Astrocyte of the spinal cord (primary cell): ENCODE measurements at regions not wholly inside any gene's neighbourhood (a gene's known extent, or its start where the extent isn't known, plus 50 kb on each side); places are given as distances from the start of the nearest gene placed in this dataset.

Experiments
- DNase-seq: peaks from one replicate; pipeline ENCODE4 v3.0.0; 2011; ENCODE audit warnings: low read depth, low spot score
- H3K4me3 ChIP-seq: 2 replicates; pipeline ENCODE4 v1.5.1; 2011; ENCODE audit warnings: low read depth, mild to moderate bottlenecking, low read length, moderate library complexity
- in situ Hi-C: cut with HindIII; loops from 2 replicates; pipeline ENCODE4 v1.10.0; 2017; ENCODE audit warnings: low sequenced_read_pairs
- TF ChIP-seq, protein P1 (sequence below): IDR thresholded peaks from 2 replicates; pipeline ENCODE4 v1.5.1; 2012; ENCODE audit warnings: low read depth, mild to moderate bottlenecking, low read length, inconsistent platforms

DNA sequence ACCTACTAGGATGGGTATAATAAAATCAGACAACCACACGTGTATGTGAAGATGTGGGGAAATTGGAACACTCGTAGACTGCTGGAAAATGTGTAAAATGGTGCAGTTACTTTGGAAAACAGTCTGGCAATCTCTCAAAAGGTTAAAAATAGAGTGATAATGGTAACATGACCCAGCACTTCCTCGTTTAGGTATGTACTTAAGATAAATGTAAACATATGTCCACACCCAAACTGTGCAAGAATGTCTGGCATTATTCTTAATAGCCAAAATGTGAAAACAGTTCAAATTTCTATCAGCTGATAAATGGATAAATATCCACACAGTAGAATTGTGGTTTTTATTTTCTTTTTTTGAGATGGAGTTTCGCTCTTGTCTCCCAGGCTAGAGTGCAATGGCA, 272.8 kb downstream of the ZNF248 start:
- no peak for DNase-seq
- in situ Hi-C loops = no loop called here
- H3K4me3 ChIP-seq = no peak overlapping the region
- TF ChIP-seq, protein P1, sequence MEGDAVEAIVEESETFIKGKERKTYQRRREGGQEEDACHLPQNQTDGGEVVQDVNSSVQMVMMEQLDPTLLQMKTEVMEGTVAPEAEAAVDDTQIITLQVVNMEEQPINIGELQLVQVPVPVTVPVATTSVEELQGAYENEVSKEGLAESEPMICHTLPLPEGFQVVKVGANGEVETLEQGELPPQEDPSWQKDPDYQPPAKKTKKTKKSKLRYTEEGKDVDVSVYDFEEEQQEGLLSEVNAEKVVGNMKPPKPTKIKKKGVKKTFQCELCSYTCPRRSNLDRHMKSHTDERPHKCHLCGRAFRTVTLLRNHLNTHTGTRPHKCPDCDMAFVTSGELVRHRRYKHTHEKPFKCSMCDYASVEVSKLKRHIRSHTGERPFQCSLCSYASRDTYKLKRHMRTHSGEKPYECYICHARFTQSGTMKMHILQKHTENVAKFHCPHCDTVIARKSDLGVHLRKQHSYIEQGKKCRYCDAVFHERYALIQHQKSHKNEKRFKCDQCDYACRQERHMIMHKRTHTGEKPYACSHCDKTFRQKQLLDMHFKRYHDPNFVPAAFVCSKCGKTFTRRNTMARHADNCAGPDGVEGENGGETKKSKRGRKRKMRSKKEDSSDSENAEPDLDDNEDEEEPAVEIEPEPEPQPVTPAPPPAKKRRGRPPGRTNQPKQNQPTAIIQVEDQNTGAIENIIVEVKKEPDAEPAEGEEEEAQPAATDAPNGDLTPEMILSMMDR = no peak

DNA sequence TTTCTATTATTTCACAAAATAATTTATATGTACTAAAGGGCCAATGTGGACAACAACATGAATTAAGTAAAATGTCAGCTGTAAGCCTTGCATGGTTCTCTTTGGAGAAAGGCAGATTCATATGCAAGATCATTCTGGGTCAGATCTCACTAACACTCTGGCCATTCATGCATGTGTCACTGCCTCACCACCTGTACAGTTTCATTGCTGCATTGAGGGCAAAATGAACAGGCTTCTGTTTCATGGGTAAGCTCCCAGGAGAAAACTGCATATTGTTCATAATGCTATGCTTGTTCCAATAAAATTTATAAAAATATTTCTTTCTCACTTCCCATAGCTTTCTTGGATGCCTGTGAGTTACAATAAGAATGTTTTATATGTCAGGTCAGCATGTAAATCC, 275.2 kb downstream of the ZNF248 start:
- in situ Hi-C loops = no loop called here
- no peak overlapping the region for H3K4me3 ChIP-seq
- DNase-seq = no peak
- TF ChIP-seq, protein P1 = no peak

DNA sequence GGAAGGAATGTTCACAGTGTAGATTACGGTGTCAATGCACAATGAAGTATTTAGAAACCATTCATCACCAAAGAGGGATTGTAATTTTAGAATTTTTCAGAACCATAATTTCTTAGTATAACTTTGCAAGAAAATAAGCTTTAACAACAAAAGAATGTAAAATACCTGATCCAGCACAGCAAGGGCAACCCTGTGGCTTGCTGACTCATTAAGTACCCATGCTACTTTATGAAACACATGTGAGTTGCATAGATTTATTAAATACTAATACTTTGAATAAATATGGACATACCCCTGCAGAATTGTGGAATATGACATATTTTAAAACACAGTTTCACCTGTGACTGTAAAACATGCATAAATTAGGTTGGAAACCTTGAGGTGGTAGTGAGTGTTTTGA, 281.3 kb downstream of the ZNF248 start:
- in situ Hi-C loops = no loop called here
- no peak for DNase-seq
- H3K4me3 ChIP-seq = no peak overlapping the region
- TF ChIP-seq, protein P1 = no peak

DNA sequence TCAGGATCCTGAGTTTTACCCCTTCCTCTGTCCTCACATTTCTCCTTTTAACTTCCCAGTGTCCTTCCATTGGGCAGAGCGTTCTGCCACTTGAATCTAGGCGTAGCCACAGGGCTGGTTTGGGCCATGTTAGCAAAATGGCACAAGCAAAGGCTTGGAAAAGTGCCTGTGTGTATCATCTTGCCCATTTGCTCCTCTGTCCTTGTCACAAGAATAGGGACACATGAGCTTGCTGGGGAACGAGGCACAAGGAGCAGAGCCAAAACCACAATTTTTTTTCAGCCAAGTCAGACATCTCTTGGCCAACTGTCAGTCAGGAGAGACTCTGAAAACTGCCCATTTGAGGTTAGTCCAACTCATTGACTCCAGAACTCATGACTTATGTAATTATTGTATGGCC, 285.2 kb downstream of the ZNF248 start:
- H3K4me3 ChIP-seq = no peak overlapping the region
- TF ChIP-seq, protein P1 = no peak
- in situ Hi-C loops = no loop called here
- DNase-seq = no peak

DNA sequence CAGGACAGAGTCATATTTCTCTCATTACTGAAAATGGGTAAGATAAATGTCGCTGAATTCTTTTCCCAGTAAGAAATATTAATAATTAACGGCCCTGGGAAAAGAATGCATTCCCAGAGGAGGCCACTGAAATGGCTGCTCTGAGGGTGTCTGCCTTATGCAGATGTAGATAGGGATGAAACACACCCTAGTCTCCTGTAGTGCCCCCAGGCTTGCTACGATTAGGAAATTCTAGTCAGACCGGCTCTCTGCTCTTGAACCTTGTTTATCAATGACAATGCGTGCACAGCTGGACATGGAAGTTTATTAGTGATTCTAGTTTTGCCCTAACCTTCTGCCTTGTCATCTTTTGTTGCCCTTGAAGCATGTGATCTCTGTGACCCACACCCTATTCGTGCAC, 291.1 kb downstream of the ZNF248 start:
- TF ChIP-seq, protein P1 = no peak
- in situ Hi-C loops = no loop called here
- H3K4me3 ChIP-seq = no peak overlapping the region
- no peak for DNase-seq

DNA sequence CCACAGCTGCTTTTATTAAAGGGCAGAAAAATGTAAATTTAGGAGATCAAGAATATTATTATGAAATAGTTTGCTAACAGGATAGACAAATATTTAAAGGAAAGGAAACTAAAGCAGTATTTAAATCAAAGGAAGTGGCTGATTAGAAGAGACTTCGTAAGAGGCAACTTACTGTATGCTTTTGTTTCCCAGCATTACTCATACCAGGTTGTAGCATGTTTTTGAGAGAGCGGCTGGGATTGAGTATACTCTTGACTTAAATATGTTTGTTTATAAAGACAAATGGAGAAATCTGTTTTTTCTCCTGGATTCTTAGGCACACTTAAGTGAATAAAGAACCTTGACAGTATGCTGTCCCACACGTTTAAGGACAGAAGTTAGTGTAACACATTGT, 293.7 kb downstream of the ZNF248 start:
- DNase-seq = no peak
- H3K4me3 ChIP-seq = no peak overlapping the region
- TF ChIP-seq, protein P1 = no peak
- in situ Hi-C loops = no loop called here

DNA sequence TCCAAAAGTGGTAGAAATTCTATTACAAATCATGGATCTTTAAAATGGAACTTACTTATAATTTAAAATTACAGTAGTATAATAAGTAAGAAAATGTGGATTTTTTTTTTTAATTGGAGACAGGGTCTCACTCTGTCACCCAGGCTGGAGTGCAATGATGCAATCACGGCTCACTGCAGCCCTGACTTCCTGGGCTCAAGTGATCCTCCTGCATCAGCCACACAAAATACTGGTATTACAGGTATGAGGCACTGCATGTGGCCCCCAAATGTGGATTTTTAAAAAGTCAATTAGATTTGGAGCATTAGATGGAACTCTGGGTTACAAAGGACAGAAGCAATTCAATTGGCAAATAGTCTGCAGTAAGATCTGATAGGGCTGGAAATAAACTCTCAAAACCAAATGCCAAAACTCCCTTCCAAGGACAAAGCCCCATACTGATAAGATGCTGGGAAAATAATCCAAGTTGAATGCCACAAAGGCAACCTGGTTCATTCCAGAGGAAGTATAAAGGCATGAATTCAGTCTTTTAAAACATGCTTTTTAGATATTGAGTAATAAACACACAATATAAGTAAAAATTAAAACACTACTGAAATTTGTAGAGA, 294.2 kb downstream of the ZNF248 start:
- DNase-seq = no peak
- in situ Hi-C loops = no loop called here
- no peak overlapping the region for H3K4me3 ChIP-seq
- TF ChIP-seq, protein P1 = no peak
